Neuronal stem cell (in vitro differentiated cells): ENCODE measurements at regions not wholly inside any gene's neighbourhood (a gene's known extent, or its start where the extent isn't known, plus 50 kb on each side); places are given as distances from the start of the nearest gene placed in this dataset.

Source experiments
- DNase-seq: peaks from one replicate; pipeline ENCODE4 v3.0.0-alpha.2; 2013; ENCODE audit warnings: low spot score
- H2AFZ ChIP-seq: one replicate; pipeline ENCODE4 v1.6.1; 2013; ENCODE audit warnings: mild to moderate bottlenecking, low read length, inconsistent platforms
- H2AK5ac ChIP-seq: 2 replicates; pipeline ENCODE4 v1.6.1; 2013; ENCODE audit warnings: low read depth, mild to moderate bottlenecking, inconsistent platforms, low read length, moderate library complexity, mixed read lengths
- H2BK120ac ChIP-seq: 2 replicates; pipeline ENCODE4 v1.6.1; 2013; ENCODE audit warnings: low read depth, mild to moderate bottlenecking, inconsistent platforms, low read length, moderate library complexity, mixed read lengths
- H2BK12ac ChIP-seq: one replicate; pipeline ENCODE4 v1.6.1; 2013; ENCODE audit warnings: low read length, inconsistent platforms
- H2BK15ac ChIP-seq: 2 replicates; pipeline ENCODE4 v1.6.1; 2013; ENCODE audit warnings: mild to moderate bottlenecking, low read length, inconsistent platforms, mixed read lengths
- H2BK5ac ChIP-seq: one replicate; pipeline ENCODE4 v1.6.1; 2013; ENCODE audit warnings: inconsistent platforms, mild to moderate bottlenecking, low read length, moderate library complexity
- H3K14ac ChIP-seq: one replicate; pipeline ENCODE4 v1.6.1; 2013; ENCODE audit warnings: low read length, inconsistent platforms
- H3K18ac ChIP-seq: 2 replicates; pipeline ENCODE4 v1.6.1; 2013; ENCODE audit warnings: low read length, inconsistent platforms
- H3K23ac ChIP-seq: 2 replicates; pipeline ENCODE4 v1.6.1; 2013; ENCODE audit warnings: low read depth, mild to moderate bottlenecking, mixed read lengths, low read length, inconsistent platforms; ENCODE audit not compliant: poor library complexity
- H3K27ac ChIP-seq: replicated peaks from 3 replicates; pipeline ENCODE4 v1.5.1; 2013; ENCODE audit warnings: low read length, inconsistent platforms
- H3K27me3 ChIP-seq, 3 experiments: 2 replicates each; pipeline ENCODE4 v1.6.1; 2013; ENCODE audit warnings: low read length in 3 of 3, mild to moderate bottlenecking in 2 of 3, inconsistent platforms in 1 of 3, low read depth in 1 of 3, mixed read lengths in 1 of 3, moderate library complexity in 1 of 3; ENCODE audit not compliant: control insufficient read depth in 3 of 3, insufficient read depth in 3 of 3
- H3K36me3 ChIP-seq, 2 donors: replicated peaks in 1 of 2; 2 replicates each; pipeline ENCODE4 v1.6.1; 2013; ENCODE audit warnings: low read length in 2 of 2; ENCODE audit not compliant: control insufficient read depth in 2 of 2, insufficient read depth in 2 of 2
- H3K4ac ChIP-seq: 2 replicates; pipeline ENCODE4 v1.6.1; 2013; ENCODE audit warnings: inconsistent platforms, mild to moderate bottlenecking, low read length, moderate library complexity
- H3K4me1 ChIP-seq, 2 donors: 1 replicate in 1 of 2; 2 replicates in 1 of 2; pipeline ENCODE4 v1.6.1; 2013; ENCODE audit warnings: low read length in 2 of 2, low read depth in 1 of 2; ENCODE audit not compliant: control insufficient read depth in 2 of 2, insufficient read depth in 1 of 2
- H3K4me2 ChIP-seq: one replicate; pipeline ENCODE4 v1.6.1; 2013; ENCODE audit warnings: mild to moderate bottlenecking, low read length, inconsistent platforms; ENCODE audit not compliant: insufficient read depth, poor library complexity, severe bottlenecking
- H3K4me3 ChIP-seq, 2 donors: 2 replicates each; pipeline ENCODE4 v1.5.1; 2013; ENCODE audit warnings: low read length in 2 of 2, mild to moderate bottlenecking in 2 of 2, inconsistent platforms in 1 of 2, moderate library complexity in 1 of 2
- H3K79me1 ChIP-seq: one replicate; pipeline ENCODE4 v1.6.1; 2013; ENCODE audit warnings: low read depth, mild to moderate bottlenecking, inconsistent platforms, low read length, moderate library complexity
- H3K9ac ChIP-seq: one replicate; pipeline ENCODE4 v1.6.1; 2013; ENCODE audit warnings: mild to moderate bottlenecking, low read depth, low read length, inconsistent platforms; ENCODE audit not compliant: poor library complexity
- H3K9me3 ChIP-seq, 2 donors: replicated peaks in 1 of 2; 2 replicates each; pipeline versions ENCODE3 to v1.6.1; 2013; ENCODE audit warnings: low read length in 2 of 2, mild to moderate bottlenecking in 2 of 2, inconsistent platforms in 1 of 2, low read depth in 1 of 2, mixed read lengths in 1 of 2, moderate library complexity in 1 of 2; ENCODE audit not compliant: control insufficient read depth in 2 of 2, insufficient read depth in 1 of 2
- H4K8ac ChIP-seq: one replicate; pipeline ENCODE4 v1.6.1; 2013; ENCODE audit warnings: low read depth, mild to moderate bottlenecking, inconsistent platforms, low read length, moderate library complexity
- H4K91ac ChIP-seq: one replicate; pipeline ENCODE4 v1.6.1; 2013; ENCODE audit warnings: low read length, low read depth, mild to moderate bottlenecking, inconsistent platforms; ENCODE audit not compliant: poor library complexity
- WGBS, 2 donors: extraction: QIAGEN DNeasy Blood & Tissue Kit; methylation state at CpG; one replicate each; pipeline ENCODE4 v1.1.7; 2013; ENCODE audit warnings: missing lambda C conversion rate in 2 of 2, mixed read lengths in 1 of 2; ENCODE audit not compliant: insufficient read length in 2 of 2, insufficient replicate concordance in 1 of 2; ENCODE audit errors: extremely low coverage in 2 of 2; 5-methylcytosine and 5-hydroxymethylcytosine counted together

DNA sequence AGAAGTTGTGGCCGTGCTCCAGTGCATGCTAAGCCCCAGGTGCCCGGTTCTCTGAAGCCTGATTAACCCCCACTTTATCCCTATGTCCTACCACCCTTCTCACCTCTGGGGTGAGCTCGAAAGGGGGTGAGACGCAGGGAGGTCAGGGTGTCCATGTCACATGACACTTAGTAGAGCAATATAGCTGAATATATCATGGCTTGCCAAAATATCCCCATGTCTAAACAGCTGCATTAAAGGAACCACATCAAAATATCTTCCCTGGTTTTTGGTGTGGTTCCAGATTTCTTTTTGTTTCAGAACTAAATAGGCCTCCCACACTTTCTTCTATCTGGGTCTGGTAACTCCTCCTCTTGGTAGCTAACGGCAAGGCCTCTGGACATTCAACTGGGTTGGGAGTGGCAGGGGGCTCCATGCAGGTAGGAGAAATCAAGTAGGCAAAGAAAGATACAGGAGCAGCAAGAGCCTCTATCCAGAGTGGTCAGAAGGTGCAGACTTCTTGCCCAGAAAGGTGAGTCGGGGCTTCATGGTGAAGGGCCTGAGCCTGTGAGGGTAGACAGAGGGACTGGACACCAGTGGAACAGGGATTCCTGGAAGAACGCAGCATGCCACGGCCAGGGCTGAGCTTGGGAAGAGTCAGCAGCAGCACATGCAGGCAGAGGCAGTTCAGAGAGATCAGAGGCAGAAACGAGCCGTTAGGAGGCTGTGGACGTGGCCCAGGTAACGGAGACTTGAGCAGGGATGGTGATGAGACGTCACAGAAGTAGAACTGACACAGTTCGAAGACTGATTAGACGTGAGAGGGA is 202.8 kb upstream of the DIO3 start:
- peaks cover 0 to 7% of the 10 kb centered on the region in 2 donors for H3K4me1 ChIP-seq
- no peak overlapping the region for H2BK12ac ChIP-seq
- no peak overlapping the region for H4K91ac ChIP-seq
- H3K79me1 ChIP-seq = peaks cover 2% of the 10 kb centered on the region
- no peak overlapping the region for H2AFZ ChIP-seq
- no peak overlapping the region for H3K14ac ChIP-seq
- no peaks in the 10 kb centered on the region for H3K27me3 ChIP-seq
- no peak overlapping the region for H2BK120ac ChIP-seq
- no peak overlapping the region for H4K8ac ChIP-seq
- H3K36me3 ChIP-seq = no peaks in the 10 kb centered on the region
- H3K18ac ChIP-seq = peak overlapping the region; percentile 66
- H2BK15ac ChIP-seq = no peak overlapping the region
- no peak overlapping the region for H3K4me2 ChIP-seq
- peak overlapping the region; percentile 27 for H2AK5ac ChIP-seq
- WGBS, 2 donors = no CpG with 5 or more reads among the region's 15 CpGs
- no peak overlapping the region for H3K27ac ChIP-seq
- no peak overlapping the region for H2BK5ac ChIP-seq
- H3K9ac ChIP-seq = no peak overlapping the region
- no peak overlapping the region for H3K23ac ChIP-seq
- H3K9me3 ChIP-seq = peaks cover 0 to under 1% of the 10 kb centered on the region in 2 donors
- no peak overlapping the region for H3K4ac ChIP-seq
- DNase-seq = no peak
- H3K4me3 ChIP-seq = no peak overlapping the region

DNA sequence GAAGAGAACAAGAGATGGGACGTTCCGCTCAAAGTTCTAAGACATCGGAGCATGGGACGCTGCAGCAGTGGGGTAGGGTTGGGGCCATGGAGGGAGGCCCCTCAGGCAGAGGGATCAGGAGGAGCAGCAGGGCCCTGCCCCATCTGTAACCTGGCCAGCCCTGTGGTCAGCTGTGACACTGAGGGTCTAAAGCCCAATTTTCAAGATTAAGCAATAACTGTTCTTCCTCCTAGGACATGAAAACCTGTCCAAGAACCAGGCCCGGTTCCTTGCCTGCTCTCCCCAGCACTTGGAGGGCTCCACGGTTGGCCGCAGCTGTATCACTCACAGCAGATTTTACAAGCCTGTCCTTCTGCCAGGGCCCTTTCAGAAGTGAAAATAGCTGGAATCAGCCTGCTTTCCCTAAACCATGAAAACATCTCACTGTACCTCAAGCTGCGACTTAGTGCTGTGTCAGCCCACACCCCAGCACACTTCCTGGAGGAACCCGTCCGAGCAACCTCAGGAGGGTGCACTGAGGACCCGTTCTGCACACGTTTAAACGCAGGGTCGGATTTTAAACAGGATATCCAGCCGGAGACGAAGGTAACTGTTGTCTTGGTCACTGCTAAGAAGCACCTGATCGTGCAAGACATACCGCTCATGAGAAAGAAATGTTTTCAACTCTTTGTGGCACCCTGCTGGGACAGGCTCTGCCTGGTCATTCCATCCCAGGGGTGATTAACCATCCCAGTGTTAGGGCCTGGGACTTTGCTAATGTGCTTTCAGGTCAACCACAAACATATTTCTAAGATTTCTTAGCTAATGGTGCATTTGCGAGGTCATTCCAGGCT is 201.9 kb upstream of the DIO3 start:
- Histone ChIP-seq H3K9ac (no peak overlapping the region), H3K9me3 (no peaks in the 10 kb centered on the region), H3K4me2 (no peak overlapping the region), H3K23ac (no peak overlapping the region), H3K18ac (peak overlapping the region; percentile 72), H4K91ac (no peak overlapping the region), H3K4ac (no peak overlapping the region), H3K36me3 (no peaks in the 10 kb centered on the region), H2AFZ (peak overlapping the region; percentile 10), H3K4me1 (peaks cover 1 to 12% of the 10 kb centered on the region in 2 donors), H2BK120ac (no peak overlapping the region), H3K4me3 (no peak overlapping the region), H3K14ac (no peak overlapping the region), H3K27me3 (no peaks in the 10 kb centered on the region), H2BK5ac (no peak overlapping the region), H2BK12ac (no peak overlapping the region), H3K79me1 (peaks cover 2% of the 10 kb centered on the region), H4K8ac (no peak overlapping the region), H2BK15ac (no peak overlapping the region), H2AK5ac (peak overlapping the region; percentile 27), H3K27ac (no peak overlapping the region)
- no CpG with 5 or more reads among the region's 19 CpGs for WGBS, 2 donors
- no peak for DNase-seq

DNA sequence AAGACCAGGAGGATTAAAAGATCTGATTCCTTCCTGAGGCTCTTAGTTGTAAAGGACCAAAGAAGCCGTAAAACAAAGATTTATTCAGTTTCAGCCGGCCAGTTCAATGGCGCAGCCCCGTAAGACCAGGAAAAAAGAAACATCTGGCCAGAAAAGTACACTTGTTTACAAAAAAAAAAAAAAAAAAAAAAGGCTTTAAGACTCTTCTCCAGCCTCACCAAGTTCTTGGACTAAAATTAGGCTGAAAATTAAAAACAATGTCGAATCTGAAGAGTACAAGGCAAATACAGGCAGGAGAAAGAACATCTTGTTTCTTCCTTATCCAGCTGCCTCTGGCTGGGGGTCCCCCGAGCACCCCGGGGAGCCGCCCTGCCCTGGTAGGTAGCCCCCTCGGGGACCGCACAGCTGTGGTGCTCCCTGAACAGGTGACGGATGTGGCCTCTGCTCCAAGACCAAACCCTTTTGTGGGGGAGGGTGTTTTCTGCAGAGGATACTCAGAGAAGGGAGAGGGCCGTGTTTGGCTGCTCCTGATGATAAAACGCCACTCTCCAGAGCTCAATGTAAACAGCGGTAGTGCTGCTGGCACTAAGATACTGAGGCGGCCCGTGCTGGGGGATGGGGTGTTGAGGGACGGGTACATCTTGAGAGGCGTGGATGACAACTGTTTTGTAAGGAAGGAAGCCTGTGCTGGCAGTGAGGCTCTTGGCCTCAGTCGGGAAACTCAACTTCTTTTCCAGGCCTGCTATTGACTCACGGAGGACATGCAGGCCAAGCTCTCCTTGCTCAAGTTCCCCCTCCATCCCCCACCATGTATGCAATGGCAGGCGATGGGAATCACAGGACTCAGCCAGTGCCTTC is 201.0 kb upstream of the DIO3 start:
- Histone ChIP-seq H2BK120ac (no peak overlapping the region), H3K9me3 (no peaks in the 10 kb centered on the region), H3K79me1 (peaks cover 4% of the 10 kb centered on the region), H4K8ac (no peak overlapping the region), H2AFZ (no peak overlapping the region), H3K27me3 (no peaks in the 10 kb centered on the region), H3K36me3 (no peaks in the 10 kb centered on the region), H2BK15ac (no peak overlapping the region), H3K23ac (no peak overlapping the region), H3K4me2 (no peak overlapping the region), H3K27ac (no peak overlapping the region), H4K91ac (no peak overlapping the region), H3K18ac (peak overlapping the region; percentile 8), H2BK12ac (no peak overlapping the region), H3K4ac (no peak overlapping the region), H3K9ac (no peak overlapping the region), H3K14ac (no peak overlapping the region), H2AK5ac (peak overlapping the region; percentile 71), H3K4me1 (peaks cover 5 to 20% of the 10 kb centered on the region in 2 donors), H3K4me3 (no peak overlapping the region), H2BK5ac (peak overlapping the region; percentile 4)
- WGBS, 2 donors = no CpG with 5 or more reads among the region's 21 CpGs
- DNase-seq = no peak
